B cell (primary cell): ENCODE measurements at regions not wholly inside any gene's neighbourhood (a gene's known extent, or its start where the extent isn't known, plus 50 kb on each side); places are given as distances from the start of the nearest gene placed in this dataset.

ENCODE experiments used
- ATAC-seq: fragments of 200-7000 bp; cut with Tn5 transposase; one replicate; pipeline ENCODE4 v1.10.0; 2021; ENCODE audit warnings: low read depth, mild to moderate bottlenecking, moderate number of reproducible peaks, moderate library complexity
- CTCF ChIA-PET: fragments of 350-600 bp; sonication (Branson Sonifier 250); formaldehyde crosslinking; loops from one replicate; lab custom pipeline; 2021; ENCODE audit warnings: antibody characterized with exemption, inconsistent platforms; lab: Charles Lee
- POLR2A ChIA-PET: fragments of 350-600 bp; sonication (Branson Sonifier 250); formaldehyde crosslinking; loops from one replicate; lab custom pipeline; 2021; ENCODE audit warnings: antibody characterized with exemption; lab: Charles Lee
- DNase-seq: peaks from one replicate; pipeline ENCODE4 v3.0.0; 2013
- H2AFZ ChIP-seq: 2 replicates; pipeline ENCODE4 v1.6.1; 2012; ENCODE audit warnings: mild to moderate bottlenecking, low read depth, low read length; ENCODE audit not compliant: insufficient read depth, poor library complexity, severe bottlenecking
- H3K27ac ChIP-seq, 2 donors: 1 replicate in 1 of 2; 2 replicates in 1 of 2; pipeline ENCODE4 v1.5.1; 2012 to 2013; ENCODE audit warnings: low read length in 2 of 2, mild to moderate bottlenecking in 2 of 2, moderate library complexity in 1 of 2
- H3K27me3 ChIP-seq, 4 experiments: fragments of 200-600 bp in 1 of 4; sonication (generic) in 1 of 4; replicated peaks in 1 of 4; 1 replicate in 2 of 4; 2 replicates in 2 of 4; pipeline versions ENCODE4 v1.6.1 to v1.7.0; 2013 to 2016; ENCODE audit warnings: low read length in 3 of 4, mild to moderate bottlenecking in 2 of 4, mixed read lengths in 1 of 4, moderate library complexity in 1 of 4; ENCODE audit not compliant: insufficient read depth in 4 of 4, control insufficient read depth in 3 of 4; ENCODE audit errors: control extremely low read depth in 1 of 4
- H3K36me3 ChIP-seq, 2 experiments: replicated peaks in 1 of 2; 1 replicate in 1 of 2; 2 replicates in 1 of 2; pipeline versions ENCODE4 v1.6.1 to v1.7.1; 2013; ENCODE audit warnings: low read length in 1 of 2; ENCODE audit not compliant: insufficient read depth in 2 of 2, control insufficient read depth in 1 of 2; ENCODE audit errors: control extremely low read depth in 1 of 2, extremely low read depth in 1 of 2
- H3K4me1 ChIP-seq, 2 donors: fragments of 200-600 bp in 1 of 2; sonication (generic) in 1 of 2; 1 replicate in 1 of 2; 2 replicates in 1 of 2; pipeline versions ENCODE4 v1.5.1 to v1.6.1; 2013 to 2017; ENCODE audit warnings: low read length in 2 of 2; ENCODE audit not compliant: control insufficient read depth in 2 of 2, insufficient read depth in 2 of 2
- H3K4me2 ChIP-seq: replicated peaks from 2 replicates; pipeline ENCODE3; 2012; ENCODE audit warnings: mild to moderate bottlenecking, low read depth, low read length; ENCODE audit not compliant: poor library complexity, severe bottlenecking
- H3K4me3 ChIP-seq, 5 experiments: fragments of 200-600 bp in 1 of 5; sonication (generic) in 1 of 5; 1 replicate in 3 of 5; 2 replicates in 2 of 5; pipeline versions ENCODE4 v1.5.1 to v1.7.0; 2011 to 2016; ENCODE audit warnings: low read length in 4 of 5, mild to moderate bottlenecking in 4 of 5, low read depth in 2 of 5, control low read depth in 1 of 5, moderate library complexity in 1 of 5; ENCODE audit not compliant: insufficient read depth in 1 of 5; ENCODE audit errors: control extremely low read depth in 1 of 5, extremely low read depth in 1 of 5
- H3K79me2 ChIP-seq: fragments of 200-600 bp; sonication (generic); one replicate; pipeline ENCODE4 v1.6.0; 2016; ENCODE audit warnings: low read length; ENCODE audit not compliant: control insufficient read depth, insufficient read depth
- H3K9ac ChIP-seq: fragments of 200-600 bp; sonication (generic); 2 replicates; pipeline ENCODE4 v1.6.1; 2017; ENCODE audit warnings: mild to moderate bottlenecking, low read length, moderate library complexity
- H3K9me3 ChIP-seq, 3 donors: one replicate each; pipeline versions ENCODE4 v1.6.1 to v1.7.1; 2013; ENCODE audit warnings: low read length in 2 of 3; ENCODE audit not compliant: control insufficient read depth in 2 of 3, insufficient read depth in 1 of 3; ENCODE audit errors: control extremely low read depth in 1 of 3
- H4K20me1 ChIP-seq: 2 replicates; pipeline ENCODE4 v1.6.0; 2012; ENCODE audit warnings: mild to moderate bottlenecking, low read length; ENCODE audit not compliant: insufficient read depth, control insufficient read depth, poor library complexity, severe bottlenecking
- H3K27ac Mint-ChIP-seq: one replicate; pipeline ENCODE4 v1.8.0; 2021; ENCODE audit warnings: mixed read lengths
- H3K27me3 Mint-ChIP-seq: one replicate; pipeline ENCODE4 v1.8.0; 2021; ENCODE audit warnings: mixed read lengths
- H3K4me1 Mint-ChIP-seq: one replicate; pipeline ENCODE4 v1.8.0; 2021; ENCODE audit warnings: mixed read lengths
- H3K4me3 Mint-ChIP-seq: one replicate; pipeline ENCODE4 v1.8.0; 2021; ENCODE audit warnings: mixed read lengths
- H3K9me3 Mint-ChIP-seq: one replicate; pipeline ENCODE4 v1.8.0; 2022; ENCODE audit warnings: mixed read lengths; ENCODE audit not compliant: insufficient read depth
- EZH2 ChIP-seq: IDR thresholded peaks from 2 replicates; pipeline ENCODE4 v1.6.1; 2012; ENCODE audit warnings: borderline replicate concordance, low read depth, mild to moderate bottlenecking, moderate library complexity, low read length; ENCODE audit not compliant: insufficient read depth, poor library complexity, severe bottlenecking
- WGBS: methylation state at CpG from one replicate; pipeline ENCODE4 v1.1.5; 2013; ENCODE audit warnings: missing lambda C conversion rate; ENCODE audit not compliant: insufficient coverage; 5-methylcytosine and 5-hydroxymethylcytosine counted together
- intact Hi-C: fragments of 100-400 bp; cut with micrococcal nuclease; formaldehyde crosslinking; loops from one replicate; pipeline ENCODE4 v1.10.0; 2022
- TF ChIP-seq, protein P1 (sequence below): fragments of 200-600 bp; IDR thresholded peaks from one replicate; pipeline ENCODE4 v1.8.0; 2022; ENCODE audit warnings: antibody characterized with exemption, mild to moderate bottlenecking

GRCh38 chr3:22977650-22978289 is 225.4 kb upstream of the UBE2E2 start:
- DNase-seq (no peak), ATAC-seq (no peak)
- Histone ChIP-seq H3K9ac (no peak overlapping the region), H3K27me3 (no peaks in the 10 kb centered on the region), H3K4me3 (no peak overlapping the region), H3K4me2 (peak overlapping the region; percentile 32), H4K20me1 (no peaks in the 10 kb centered on the region), H3K36me3 (no peaks in the 10 kb centered on the region), H2AFZ (peak overlapping the region; percentile 56), H3K79me2 (no peaks in the 10 kb centered on the region), H3K9me3 (no peaks in the 10 kb centered on the region), H3K4me1 (peaks cover 3 to 8% of the 10 kb centered on the region in 2 donors), H3K27ac (no peak overlapping the region)
- ChIA-PET CTCF (no interaction called here), POLR2A (no interaction called here)
- H3K9me3 Mint-ChIP-seq: no peaks in the 10 kb centered on the region
- no peaks in the 10 kb centered on the region for H3K27me3 Mint-ChIP-seq
- peaks cover 14% of the 10 kb centered on the region for H3K4me1 Mint-ChIP-seq
- no peak overlapping the region for H3K27ac Mint-ChIP-seq
- intact Hi-C loops: no loop called here
- H3K4me3 Mint-ChIP-seq: no peak overlapping the region
- TF ChIP-seq, protein P1, sequence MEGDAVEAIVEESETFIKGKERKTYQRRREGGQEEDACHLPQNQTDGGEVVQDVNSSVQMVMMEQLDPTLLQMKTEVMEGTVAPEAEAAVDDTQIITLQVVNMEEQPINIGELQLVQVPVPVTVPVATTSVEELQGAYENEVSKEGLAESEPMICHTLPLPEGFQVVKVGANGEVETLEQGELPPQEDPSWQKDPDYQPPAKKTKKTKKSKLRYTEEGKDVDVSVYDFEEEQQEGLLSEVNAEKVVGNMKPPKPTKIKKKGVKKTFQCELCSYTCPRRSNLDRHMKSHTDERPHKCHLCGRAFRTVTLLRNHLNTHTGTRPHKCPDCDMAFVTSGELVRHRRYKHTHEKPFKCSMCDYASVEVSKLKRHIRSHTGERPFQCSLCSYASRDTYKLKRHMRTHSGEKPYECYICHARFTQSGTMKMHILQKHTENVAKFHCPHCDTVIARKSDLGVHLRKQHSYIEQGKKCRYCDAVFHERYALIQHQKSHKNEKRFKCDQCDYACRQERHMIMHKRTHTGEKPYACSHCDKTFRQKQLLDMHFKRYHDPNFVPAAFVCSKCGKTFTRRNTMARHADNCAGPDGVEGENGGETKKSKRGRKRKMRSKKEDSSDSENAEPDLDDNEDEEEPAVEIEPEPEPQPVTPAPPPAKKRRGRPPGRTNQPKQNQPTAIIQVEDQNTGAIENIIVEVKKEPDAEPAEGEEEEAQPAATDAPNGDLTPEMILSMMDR: no peak
- WGBS: 100% methylated on average over 1 of the region's 3 CpGs

DNA sequence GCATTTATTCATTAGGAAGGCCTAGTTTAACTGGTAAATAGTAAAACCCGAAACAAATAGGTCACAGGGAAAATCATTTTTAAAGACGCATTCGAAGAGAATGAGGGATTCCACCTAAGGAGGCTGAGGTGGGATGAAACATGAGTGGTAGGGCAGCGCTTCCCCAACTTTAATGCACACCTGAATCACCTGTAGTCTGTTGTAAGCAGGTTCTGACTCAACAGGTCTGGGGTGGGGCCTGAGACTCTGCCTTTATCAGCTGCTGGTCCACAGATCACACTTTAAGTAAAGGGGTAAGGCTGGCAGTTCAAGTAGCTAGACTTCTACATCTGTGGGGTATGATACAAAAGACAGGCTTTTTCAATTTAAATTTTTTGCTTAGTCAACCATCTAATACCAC is 223.5 kb upstream of the UBE2E2 start:
- Histone ChIP-seq H3K9me3 (no peaks in the 10 kb centered on the region), H3K36me3 (no peaks in the 10 kb centered on the region), H4K20me1 (no peaks in the 10 kb centered on the region), H3K27me3 (no peaks in the 10 kb centered on the region), H3K27ac (no peak overlapping the region), H3K79me2 (no peaks in the 10 kb centered on the region), H2AFZ (no peak overlapping the region), H3K4me3 (no peak overlapping the region), H3K4me2 (no peak overlapping the region), H3K4me1 (peaks cover 0 to 2% of the 10 kb centered on the region in 2 donors), H3K9ac (no peak overlapping the region)
- no peak overlapping the region for H3K27ac Mint-ChIP-seq
- ATAC-seq: no peak
- peaks cover 3% of the 10 kb centered on the region for H3K27me3 Mint-ChIP-seq
- WGBS: no CpG with 5 or more reads among the region's 4 CpGs
- H3K4me3 Mint-ChIP-seq: no peak overlapping the region
- intact Hi-C loops: no loop called here
- TF ChIP-seq, protein P1: no peak
- TF ChIP-seq EZH2: no peak
- ChIA-PET POLR2A (no interaction called here), CTCF (no interaction called here)
- H3K4me1 Mint-ChIP-seq: peaks cover 11% of the 10 kb centered on the region
- no peak for DNase-seq
- H3K9me3 Mint-ChIP-seq: no peaks in the 10 kb centered on the region
